Endothelial cell of umbilical vein (primary cell): ENCODE measurements at regions not wholly inside any gene's neighbourhood (a gene's known extent, or its start where the extent isn't known, plus 50 kb on each side); places are given as distances from the start of the nearest gene placed in this dataset.

Source experiments
- BruUV-seq: library from RNA; stranded (reverse); fragments of 400-500 nt; replicated peaks from 2 replicates; lab custom pipeline; 2021; lab: Mats Ljungman, UMichigan
- CTCF ChIA-PET: fragments of 300-600, 350-600 bp; sonication (Branson Sonifier 250); formaldehyde crosslinking; loops from one replicate; lab custom pipeline; 2021; ENCODE audit warnings: antibody characterized with exemption, inconsistent platforms; lab: Charles Lee
- POLR2A ChIA-PET: fragments of 300-600, 350-600 bp; sonication (Branson Sonifier 250); formaldehyde crosslinking; loops from one replicate; lab custom pipeline; 2021; ENCODE audit warnings: antibody characterized with exemption, inconsistent platforms; lab: Charles Lee
- DNase-seq: peaks from one replicate; pipeline ENCODE4 v3.0.0-alpha.2; 2011; ENCODE audit warnings: low read depth, low spot score
- FAIRE-seq: peaks from 2 replicates; lab custom pipeline; 2011; peaks lifted over from hg19 to GRCh38; lab: Jason Lieb, UNC
- H2AFZ ChIP-seq: 2 replicates; pipeline ENCODE4 v1.6.0; 2012; ENCODE audit warnings: low read depth, low read length, control low read depth, inconsistent platforms
- H3K27ac ChIP-seq: 2 replicates; pipeline ENCODE4 v1.5.1; 2011; ENCODE audit warnings: low read depth, mild to moderate bottlenecking, control low read depth, low read length, moderate library complexity; ENCODE audit not compliant: insufficient read depth
- H3K27me3 ChIP-seq, 2 experiments: 2 replicates each; pipeline versions ENCODE4 v1.6.0 to v1.6.1; 2011; ENCODE audit warnings: low read length in 2 of 2, mixed read lengths in 1 of 2; ENCODE audit not compliant: control insufficient read depth in 2 of 2, insufficient read depth in 2 of 2
- H3K36me3 ChIP-seq, 2 experiments: 2 replicates in 1 of 2; 3 replicates in 1 of 2; pipeline ENCODE4 v1.5.1; 2011; ENCODE audit warnings: low read length in 2 of 2, mild to moderate bottlenecking in 1 of 2, moderate library complexity in 1 of 2; ENCODE audit not compliant: control insufficient read depth in 2 of 2, insufficient read depth in 2 of 2; ENCODE audit errors: extremely low read depth in 1 of 2
- H3K4me1 ChIP-seq: 3 replicates; pipeline ENCODE4 v1.5.1; 2011; ENCODE audit warnings: mild to moderate bottlenecking, low read length; ENCODE audit not compliant: control insufficient read depth, insufficient read depth; ENCODE audit errors: extremely low read depth
- H3K4me2 ChIP-seq: 2 replicates; pipeline ENCODE4 v1.6.1; 2011; ENCODE audit warnings: low read length, control low read depth, mixed read lengths; ENCODE audit not compliant: insufficient read depth
- H3K4me3 ChIP-seq, 3 experiments: fragments of 200-600 bp in 1 of 3; sonication (generic), shearing (Covaris generic) in 1 of 3; replicated peaks in 1 of 3; 2 replicates each; pipeline ENCODE4 v1.5.1; 2011 to 2016; ENCODE audit warnings: control low read depth in 3 of 3, low read length in 3 of 3, mild to moderate bottlenecking in 2 of 3, inconsistent platforms in 1 of 3, low read depth in 1 of 3, moderate library complexity in 1 of 3; ENCODE audit not compliant: insufficient read depth in 1 of 3
- H3K79me2 ChIP-seq: 2 replicates; pipeline ENCODE4 v1.6.0; 2012; ENCODE audit warnings: low read length, inconsistent platforms; ENCODE audit not compliant: control insufficient read depth, insufficient read depth
- H3K9ac ChIP-seq: replicated peaks from 2 replicates; pipeline ENCODE3; 2011; ENCODE audit warnings: low read length, control low read depth; ENCODE audit not compliant: insufficient read depth; ENCODE audit errors: extremely low read depth
- H3K9me1 ChIP-seq: replicated peaks from 3 replicates; pipeline ENCODE4 v1.6.0; 2011; ENCODE audit warnings: mild to moderate bottlenecking, low read length; ENCODE audit not compliant: control insufficient read depth, insufficient read depth; ENCODE audit errors: extremely low read depth
- H3K9me3 ChIP-seq: replicated peaks from 2 replicates; pipeline ENCODE4 v1.5.1; 2012; ENCODE audit warnings: low read length, inconsistent platforms; ENCODE audit not compliant: control insufficient read depth, insufficient read depth
- H4K20me1 ChIP-seq: replicated peaks from 2 replicates; pipeline ENCODE3; 2011; ENCODE audit warnings: mild to moderate bottlenecking, low read length; ENCODE audit not compliant: control insufficient read depth, insufficient read depth; ENCODE audit errors: extremely low read depth
- CTCF ChIP-seq, 2 donors: IDR thresholded peaks; 1 replicate in 1 of 2; 2 replicates in 1 of 2; pipeline ENCODE4 v1.5.1; 2011; ENCODE audit warnings: low read length in 2 of 2, mild to moderate bottlenecking in 2 of 2, moderate library complexity in 2 of 2, control low read depth in 1 of 2, inconsistent platforms in 1 of 2, low read depth in 1 of 2; ENCODE audit not compliant: insufficient read depth in 1 of 2; ENCODE audit errors: extremely low read depth in 1 of 2
- EZH2 ChIP-seq: IDR thresholded peaks from 2 replicates; pipeline ENCODE4 v1.6.1; 2012; ENCODE audit warnings: borderline replicate concordance, low read depth, mild to moderate bottlenecking, moderate library complexity, low read length, inconsistent platforms; ENCODE audit not compliant: severe bottlenecking
- FOS ChIP-seq: IDR thresholded peaks from 2 replicates; pipeline ENCODE4 v1.6.1; 2011; ENCODE audit warnings: mild to moderate bottlenecking, low read length, moderate library complexity, borderline replicate concordance; ENCODE audit not compliant: insufficient read depth
- GATA2 ChIP-seq: IDR thresholded peaks from 2 replicates; pipeline ENCODE4 v1.7.0; 2011; ENCODE audit warnings: low read depth, mild to moderate bottlenecking, moderate library complexity, mixed read lengths, low read length; ENCODE audit not compliant: insufficient read length, insufficient read depth
- JUN ChIP-seq: IDR thresholded peaks from 2 replicates; pipeline ENCODE4 v1.6.1; 2011; ENCODE audit warnings: borderline replicate concordance, low read depth; ENCODE audit not compliant: insufficient read length, insufficient read depth
- MAX ChIP-seq: IDR thresholded peaks from 2 replicates; pipeline ENCODE4 v1.6.1; 2011; ENCODE audit not compliant: insufficient read depth, insufficient read length
- MYC ChIP-seq: IDR thresholded peaks from one replicate; pipeline ENCODE4 v1.6.1; 2011; ENCODE audit warnings: mild to moderate bottlenecking, low read depth, low read length
- POLR2A ChIP-seq: IDR thresholded peaks from 2 replicates; pipeline ENCODE4 v1.6.1; 2012; ENCODE audit warnings: low read depth, mild to moderate bottlenecking, control low read depth, low read length
- POLR2AphosphoS5 ChIP-seq: IDR thresholded peaks from 2 replicates; pipeline ENCODE4 v1.6.1; 2012; ENCODE audit warnings: low read depth, mild to moderate bottlenecking, control low read depth, low read length, moderate library complexity; ENCODE audit not compliant: insufficient read depth
- dilution Hi-C: fragments of 300-500 bp; cut with MboI; formaldehyde crosslinking; loops from one replicate; pipeline ENCODE4 v1.15.0; 2019; ENCODE audit warnings: low sequenced_read_pairs; ENCODE audit not compliant: extremely low pct_ligation_motif_present
- intact Hi-C: fragments of 100-400 bp; cut with micrococcal nuclease; formaldehyde crosslinking; loops from one replicate; pipeline ENCODE4 v1.10.0; 2022

- no peak for FAIRE-seq
- BruUV-seq = no TSS peak
These were observed 93.7 kb upstream of the THUMPD2 start for GRCh38 chr2:39872748-39873147.

More at GRCh38 chr2:39872748-39873147, 93.7 kb upstream of the THUMPD2 start:
- no peak overlapping the region for H3K27ac ChIP-seq
- dilution Hi-C loops (no loop called here), intact Hi-C loops (no loop called here)
- no peaks in the 10 kb centered on the region for H4K20me1 ChIP-seq
- H3K36me3 ChIP-seq = no peaks in the 10 kb centered on the region
- no peaks in the 10 kb centered on the region for H3K9me3 ChIP-seq
- H3K4me1 ChIP-seq = no peaks in the 10 kb centered on the region
- H3K79me2 ChIP-seq = no peaks in the 10 kb centered on the region
- H2AFZ ChIP-seq = no peak overlapping the region
- H3K27me3 ChIP-seq = no peaks in the 10 kb centered on the region
- H3K4me3 ChIP-seq = no peak overlapping the region
- no peak for DNase-seq
- no peak overlapping the region for H3K4me2 ChIP-seq
- H3K9ac ChIP-seq = no peak overlapping the region
- H3K9me1 ChIP-seq = no peaks in the 10 kb centered on the region
- POLR2A ChIA-PET = no interaction called here
- CTCF ChIA-PET = no interaction called here
- TF ChIP-seq EZH2 (no peak), MAX (no peak), POLR2A (no peak), CTCF (IDR thresholded peaks at IDR 0.05; ENCODE audit: extremely low read depth in 1 of 2, insufficient read depth in 1 of 2, low read depth in 1 of 2, low read length in 2 of 2) (no peak), MYC (no peak), FOS (no peak), POLR2AphosphoS5 (no peak), GATA2 (no peak), JUN (no peak)
